SH-SY5Y (cell line): ENCODE measurements at regions not wholly inside any gene's neighbourhood (a gene's known extent, or its start where the extent isn't known, plus 50 kb on each side); places are given as distances from the start of the nearest gene placed in this dataset.

Experiments used
- GATA2 ChIP-seq: IDR thresholded peaks from 2 replicates; pipeline ENCODE4 v1.6.1; 2011; ENCODE audit warnings: mild to moderate bottlenecking, low read depth, low read length
- GATA3 ChIP-seq: IDR thresholded peaks from 2 replicates; pipeline ENCODE4 v1.6.1; 2011; ENCODE audit warnings: low read depth, mild to moderate bottlenecking, low read length, moderate library complexity

GRCh38 chr11:23429569-23429968 lies 569.3 kb upstream of the CCDC179 start:
- TF ChIP-seq GATA2, result no peak
- no peak for TF ChIP-seq GATA3
